IMR-90 (cell line): ENCODE measurements at regions not wholly inside any gene's neighbourhood (a gene's known extent, or its start where the extent isn't known, plus 50 kb on each side); places are given as distances from the start of the nearest gene placed in this dataset.
A peak's percentile ranks its signal among the peaks of the same experiment; 100 is the strongest.

Experiments
- ATAC-seq: fragments of 200-7000 bp; cut with Tn5 transposase; 2 replicates; pipeline ENCODE4 v1.9.1; 2020; ENCODE audit warnings: low read depth, mild to moderate bottlenecking, moderate library complexity
- BruUV-seq: library from RNA; stranded (reverse); fragments of 400-500 nt; replicated peaks from 2 replicates; lab custom pipeline; 2021; lab: Mats Ljungman, UMichigan
- CTCF ChIA-PET: fragments of 300-600 bp; formaldehyde crosslinking; extraction: SDS; loops from one replicate; lab custom pipeline; 2021; ENCODE audit warnings: antibody characterized with exemption; lab: Yijun Ruan, JAX
- POLR2A ChIA-PET: fragments of 300-600 bp; sonication (Branson Sonifier 250); formaldehyde crosslinking; loops from one replicate; lab custom pipeline; 2022; ENCODE audit warnings: antibody characterized with exemption; ENCODE audit not compliant: unreplicated experiment; lab: Charles Lee
- DNase-seq: peaks from one replicate; pipeline ENCODE4 v3.0.0; 2013
- H2AFZ ChIP-seq: replicated peaks from 2 replicates; pipeline ENCODE3; 2013; ENCODE audit warnings: low read length, mild to moderate bottlenecking; ENCODE audit not compliant: poor library complexity
- H2AK5ac ChIP-seq: 2 replicates; pipeline ENCODE4 v1.6.1; 2013; ENCODE audit warnings: low read depth, low read length, inconsistent platforms
- H2AK9ac ChIP-seq: replicated peaks from 2 replicates; pipeline ENCODE3; 2013; ENCODE audit warnings: mild to moderate bottlenecking, low read depth, low read length, moderate library complexity; ENCODE audit not compliant: poor library complexity
- H2BK120ac ChIP-seq: 2 replicates; pipeline ENCODE4 v1.6.1; 2013; ENCODE audit warnings: low read depth, low read length, inconsistent platforms
- H2BK15ac ChIP-seq: 3 replicates; pipeline ENCODE4 v1.6.1; 2013; ENCODE audit warnings: low read depth, low read length, inconsistent platforms
- H2BK20ac ChIP-seq: 2 replicates; pipeline ENCODE4 v1.6.1; 2013; ENCODE audit warnings: low read depth, mild to moderate bottlenecking, inconsistent platforms, low read length, moderate library complexity
- H2BK5ac ChIP-seq: 2 replicates; pipeline ENCODE4 v1.6.1; 2013; ENCODE audit warnings: mild to moderate bottlenecking, low read depth, low read length, inconsistent platforms; ENCODE audit not compliant: poor library complexity, severe bottlenecking
- H3K14ac ChIP-seq: replicated peaks from 2 replicates; pipeline ENCODE4 v1.6.1; 2013; ENCODE audit warnings: low read depth, low read length, inconsistent platforms
- H3K18ac ChIP-seq: 2 replicates; pipeline ENCODE4 v1.6.1; 2013; ENCODE audit warnings: low read depth, low read length, control low read depth
- H3K23ac ChIP-seq: 2 replicates; pipeline ENCODE4 v1.6.1; 2013; ENCODE audit warnings: low read depth, low read length, inconsistent platforms
- H3K27ac ChIP-seq: 2 replicates; pipeline ENCODE4 v1.5.1; 2013; ENCODE audit warnings: mild to moderate bottlenecking, control low read depth, low read length; ENCODE audit not compliant: insufficient read depth
- H3K27me3 ChIP-seq: 2 replicates; pipeline ENCODE4 v1.6.1; 2013; ENCODE audit warnings: low read length; ENCODE audit not compliant: control insufficient read depth, insufficient read depth
- H3K36me3 ChIP-seq: 2 replicates; pipeline ENCODE4 v1.6.1; 2013; ENCODE audit warnings: low read length, mixed read lengths; ENCODE audit not compliant: control insufficient read depth, insufficient read depth
- H3K4ac ChIP-seq: 2 replicates; pipeline ENCODE4 v1.6.1; 2013; ENCODE audit warnings: low read depth, low read length, inconsistent platforms
- H3K4me1 ChIP-seq: 2 replicates; pipeline ENCODE4 v1.6.1; 2013; ENCODE audit warnings: low read length, mixed read lengths; ENCODE audit not compliant: control insufficient read depth, insufficient read depth
- H3K4me2 ChIP-seq: 2 replicates; pipeline ENCODE4 v1.6.1; 2013; ENCODE audit warnings: low read depth, mild to moderate bottlenecking, control low read depth, low read length, moderate library complexity
- H3K4me3 ChIP-seq: 2 replicates; pipeline ENCODE4 v1.5.1; 2013; ENCODE audit warnings: low read depth, mild to moderate bottlenecking, control low read depth, low read length, moderate library complexity; ENCODE audit not compliant: insufficient read depth
- H3K56ac ChIP-seq: 2 replicates; pipeline ENCODE4 v1.6.1; 2013; ENCODE audit warnings: low read length, inconsistent platforms; ENCODE audit not compliant: insufficient read depth; ENCODE audit errors: extremely low read depth
- H3K79me1 ChIP-seq, 2 experiments: 2 replicates each; pipeline ENCODE4 v1.6.1; 2013; ENCODE audit warnings: low read length in 2 of 2, inconsistent platforms in 1 of 2, low read depth in 1 of 2
- H3K9ac ChIP-seq: 2 replicates; pipeline ENCODE4 v1.6.1; 2013; ENCODE audit warnings: low read depth, low read length, control low read depth
- H3K9me1 ChIP-seq: 2 replicates; pipeline ENCODE4 v1.6.1; 2013; ENCODE audit warnings: low read length, inconsistent platforms; ENCODE audit not compliant: insufficient read depth
- H3K9me3 ChIP-seq: 2 replicates; pipeline ENCODE4 v1.6.1; 2013; ENCODE audit warnings: low read length; ENCODE audit not compliant: control insufficient read depth, insufficient read depth
- H4K20me1 ChIP-seq: 2 replicates; pipeline ENCODE4 v1.6.1; 2013; ENCODE audit warnings: low read length, inconsistent platforms; ENCODE audit not compliant: insufficient read depth
- H4K5ac ChIP-seq: 2 replicates; pipeline ENCODE4 v1.6.1; 2013; ENCODE audit warnings: mild to moderate bottlenecking, low read depth, low read length, control low read depth
- H4K8ac ChIP-seq, 2 experiments: 2 replicates each; pipeline ENCODE4 v1.6.1; 2013; ENCODE audit warnings: low read depth in 2 of 2, low read length in 2 of 2, control low read depth in 1 of 2, inconsistent platforms in 1 of 2
- H4K91ac ChIP-seq: 2 replicates; pipeline ENCODE4 v1.6.1; 2013; ENCODE audit warnings: low read depth, low read length, inconsistent platforms; ENCODE audit not compliant: insufficient read depth
- BHLHE40 ChIP-seq: fragments of 150-350 bp; IDR thresholded peaks from 2 replicates; pipeline ENCODE4 v1.6.1; 2016; ENCODE audit warnings: mild to moderate bottlenecking, low read depth, low read length
- CHD1 ChIP-seq: IDR thresholded peaks from 2 replicates; pipeline ENCODE4 v1.6.1; 2012; ENCODE audit warnings: low read depth, low read length, improper control_type of control experiment
- CTCF ChIP-seq: conservative IDR thresholded peaks from 2 replicates; pipeline ENCODE4 v1.5.1; 2012; ENCODE audit warnings: mild to moderate bottlenecking, low read depth, low read length, improper control_type of control experiment
- ELK1 ChIP-seq: fragments of 150-350 bp; IDR thresholded peaks from 2 replicates; pipeline ENCODE4 v1.6.1; 2016; ENCODE audit warnings: low read depth, mild to moderate bottlenecking, low read length, moderate library complexity, borderline replicate concordance
- FOS ChIP-seq: fragments of 150-350 bp; IDR thresholded peaks from 2 replicates; pipeline ENCODE4 v1.6.1; 2016; ENCODE audit warnings: low read depth, low read length
- MAFK ChIP-seq: IDR thresholded peaks from 2 replicates; pipeline ENCODE4 v1.6.1; 2012; ENCODE audit warnings: low read depth, low read length, improper control_type of control experiment
- MAZ ChIP-seq: IDR thresholded peaks from 2 replicates; pipeline ENCODE4 v1.6.1; 2012; ENCODE audit warnings: low read depth, mild to moderate bottlenecking, low read length, improper control_type of control experiment, moderate library complexity, borderline replicate concordance
- MXI1 ChIP-seq: IDR thresholded peaks from 2 replicates; pipeline ENCODE4 v1.6.1; 2012; ENCODE audit warnings: low read depth, mild to moderate bottlenecking, low read length, moderate library complexity, borderline replicate concordance
- NFE2L2 ChIP-seq: fragments of 150-350 bp; IDR thresholded peaks from 2 replicates; pipeline ENCODE4 v1.6.1; 2016; ENCODE audit warnings: low read depth, mild to moderate bottlenecking, low read length
- POLR2A ChIP-seq: IDR thresholded peaks from 2 replicates; pipeline ENCODE4 v1.6.1; 2012; ENCODE audit warnings: mild to moderate bottlenecking, low read depth, low read length
- RAD21 ChIP-seq: IDR thresholded peaks from 2 replicates; pipeline ENCODE4 v1.6.1; 2012; ENCODE audit warnings: low read length, improper control_type of control experiment
- RCOR1 ChIP-seq: IDR thresholded peaks from 2 replicates; pipeline ENCODE4 v1.6.1; 2012; ENCODE audit warnings: mild to moderate bottlenecking, low read length, improper control_type of control experiment; ENCODE audit not compliant: insufficient replicate concordance
- USF2 ChIP-seq: fragments of 150-350 bp; IDR thresholded peaks from 2 replicates; pipeline ENCODE4 v1.6.1; 2017; ENCODE audit warnings: mild to moderate bottlenecking, antibody characterized with exemption, low read length, low read depth
- WGBS, 2 experiments: methylation state at CpG; one replicate each; pipeline versions ENCODE4 v1.1.5 to v1.1.7; 2013; ENCODE audit warnings: missing lambda C conversion rate in 2 of 2; ENCODE audit not compliant: insufficient read length in 1 of 2; ENCODE audit errors: extremely low coverage in 2 of 2; 5-methylcytosine and 5-hydroxymethylcytosine counted together
- dilution Hi-C: fragments of 300-500 bp; cut with HindIII; formaldehyde crosslinking; loops from one replicate; pipeline ENCODE4 v1.14.3; 2018; ENCODE audit warnings: low sequenced_read_pairs; ENCODE audit not compliant: unreplicated experiment
- in situ Hi-C: fragments of 300-500 bp; cut with MboI; formaldehyde crosslinking; loops from 3 replicates; pipeline ENCODE4 v1.14.3; 2019; ENCODE audit warnings: low sequenced_read_pairs, inconsistent platforms, mixed read lengths
- intact Hi-C: fragments of 100-400 bp; cut with micrococcal nuclease; formaldehyde crosslinking; loops from 2 replicates; pipeline ENCODE4 v1.10.0; 2022

- CTCF ChIA-PET = interaction anchor here (0.6 kb wide), 1 partner anchor 12 kb away, joined by 5 read pairs; no protein-coding TSS in a partner anchor
Observed at GRCh38 chr1:214219902-214220301, 61.1 kb upstream of the SMYD2 start.

More at GRCh38 chr1:214219902-214220301, 61.1 kb upstream of the SMYD2 start:
- Histone ChIP-seq H3K9ac (no peak overlapping the region), H2AK9ac (no peak overlapping the region), H4K20me1 (no peaks in the 10 kb centered on the region), H2AFZ (no peak overlapping the region), H3K27me3 (peaks cover 42% of the 10 kb centered on the region), H3K4me3 (no peak overlapping the region), H2BK5ac (no peak overlapping the region), H3K4me1 (no peaks in the 10 kb centered on the region), H3K56ac (no peak overlapping the region), H3K18ac (no peak overlapping the region), H2BK20ac (no peak overlapping the region), H3K36me3 (no peaks in the 10 kb centered on the region), H2BK15ac (no peak overlapping the region), H2BK120ac (no peak overlapping the region), H4K8ac (no peak overlapping the region), H2AK5ac (no peak overlapping the region), H3K23ac (no peak overlapping the region), H4K91ac (no peak overlapping the region), H4K5ac (no peak overlapping the region), H3K9me1 (no peaks in the 10 kb centered on the region; the same call in 1 of the 2 replicates), H3K27ac (no peak overlapping the region), H3K79me1 (no peaks in the 10 kb centered on the region), H3K4ac (no peak overlapping the region), H3K14ac (no peak overlapping the region), H3K9me3 (no peaks in the 10 kb centered on the region), H3K4me2 (no peak overlapping the region)
- no TSS peak for BruUV-seq
- in situ Hi-C loops (loop anchor here (10.0 kb wide), 1 partner anchor 365 kb away; no protein-coding TSS in a partner anchor), dilution Hi-C loops (no loop called here), intact Hi-C loops (no loop called here)
- POLR2A ChIA-PET = no interaction called here
- DNase-seq (peak; percentile 6), ATAC-seq (no peak)
- TF ChIP-seq CHD1 (no peak), MAFK (no peak), RAD21 (no peak), POLR2A (no peak), BHLHE40 (no peak), FOS (no peak), MXI1 (no peak), RCOR1 (no peak), ELK1 (no peak), MAZ (no peak), CTCF (no peak), NFE2L2 (no peak), USF2 (no peak)
- WGBS, 2 experiments = no CpG with 5 or more reads among the region's 4 CpGs
